DND-41 (cell line): ENCODE measurements at regions not wholly inside any gene's neighbourhood (a gene's known extent, or its start where the extent isn't known, plus 50 kb on each side); places are given as distances from the start of the nearest gene placed in this dataset.

Experiments
- ATAC-seq: fragments of 200-7000 bp; cut with Tn5 transposase; 3 replicates; pipeline ENCODE4 v1.9.1; 2021; ENCODE audit warnings: low read depth; ENCODE audit not compliant: insufficient read depth
- DNase-seq: peaks from one replicate; pipeline ENCODE4 v3.0.0-alpha.2; 2020
- H2AFZ ChIP-seq: 2 replicates; pipeline ENCODE4 v1.6.0; 2012; ENCODE audit warnings: low read depth, low read length
- H3K27ac ChIP-seq: 2 replicates; pipeline ENCODE4 v1.5.1; 2012; ENCODE audit warnings: low read length, inconsistent platforms
- H3K27me3 ChIP-seq: fragments of 200-600 bp; sonication (generic); 2 replicates; pipeline ENCODE4 v1.6.0; 2012; ENCODE audit warnings: low read length, mild to moderate bottlenecking, inconsistent platforms; ENCODE audit not compliant: insufficient read depth, poor library complexity
- H3K36me3 ChIP-seq: 2 replicates; pipeline ENCODE4 v1.5.1; 2012; ENCODE audit warnings: low read length, inconsistent platforms; ENCODE audit not compliant: insufficient read depth
- H3K4me1 ChIP-seq: 2 replicates; pipeline ENCODE4 v1.5.1; 2012; ENCODE audit warnings: mild to moderate bottlenecking, low read length; ENCODE audit not compliant: insufficient read depth
- H3K4me2 ChIP-seq: 2 replicates; pipeline ENCODE4 v1.6.0; 2012; ENCODE audit warnings: mild to moderate bottlenecking, moderate library complexity, low read length, inconsistent platforms; ENCODE audit not compliant: insufficient read depth
- H3K4me3 ChIP-seq, 2 experiments: fragments of 200-600 bp in 1 of 2; shearing (Covaris generic) in 1 of 2; 2 replicates each; pipeline ENCODE4 v1.5.1; 2012 to 2016; ENCODE audit warnings: inconsistent platforms in 2 of 2, low read length in 2 of 2, mild to moderate bottlenecking in 2 of 2, low read depth in 1 of 2, moderate library complexity in 1 of 2
- H3K79me2 ChIP-seq: 2 replicates; pipeline ENCODE4 v1.6.0; 2012; ENCODE audit warnings: low read length, inconsistent platforms; ENCODE audit not compliant: insufficient read depth
- H3K9ac ChIP-seq: 2 replicates; pipeline ENCODE4 v1.6.0; 2012; ENCODE audit warnings: low read depth, mild to moderate bottlenecking, inconsistent platforms, low read length, moderate library complexity
- H3K9me3 ChIP-seq: 2 replicates; pipeline ENCODE4 v1.5.1; 2012; ENCODE audit warnings: low read length, moderate library complexity, mild to moderate bottlenecking, inconsistent platforms; ENCODE audit not compliant: insufficient read depth, severe bottlenecking
- H4K20me1 ChIP-seq: 2 replicates; pipeline ENCODE4 v1.6.0; 2012; ENCODE audit warnings: low read length; ENCODE audit not compliant: insufficient read depth
- CTCF ChIP-seq: IDR thresholded peaks from 2 replicates; pipeline ENCODE4 v1.5.1; 2012; ENCODE audit warnings: borderline replicate concordance, low read length, moderate library complexity, mild to moderate bottlenecking; ENCODE audit not compliant: poor library complexity, severe bottlenecking; ENCODE audit errors: extremely low read depth
- EZH2 ChIP-seq: IDR thresholded peaks from 3 replicates; pipeline ENCODE4 v1.6.1; 2012; ENCODE audit warnings: borderline replicate concordance, low read depth, mild to moderate bottlenecking, moderate library complexity, low read length, inconsistent platforms; ENCODE audit not compliant: severe bottlenecking

DNA sequence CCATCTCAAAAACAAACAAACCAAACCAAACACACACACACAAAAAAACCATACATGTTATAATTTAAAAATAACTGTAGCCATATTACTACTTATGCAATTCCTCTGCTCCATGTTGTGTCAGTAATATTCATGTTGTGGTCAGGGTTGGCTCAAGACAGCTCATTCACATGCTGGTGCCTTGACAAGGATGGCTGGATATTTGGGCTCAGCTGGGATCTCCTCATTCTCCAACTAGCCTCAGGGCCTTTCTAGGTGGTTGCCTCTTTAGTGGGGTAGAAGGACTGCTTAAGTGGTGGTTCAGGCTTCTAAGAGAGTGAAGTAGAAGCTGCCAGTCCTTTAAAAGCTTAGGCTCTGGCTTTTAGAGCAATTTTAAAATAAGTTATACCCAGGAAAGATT lies 189.3 kb downstream of the ADRA2A start:
- no peaks in the 10 kb centered on the region for H3K36me3 ChIP-seq
- no peaks in the 10 kb centered on the region for H3K27me3 ChIP-seq
- H3K79me2 ChIP-seq, result no peaks in the 10 kb centered on the region
- no peaks in the 10 kb centered on the region for H3K4me1 ChIP-seq
- no peak overlapping the region for H3K4me3 ChIP-seq
- TF ChIP-seq CTCF (no peak), EZH2 (no peak)
- no peak overlapping the region for H3K9ac ChIP-seq
- H2AFZ ChIP-seq, result no peak overlapping the region
- H3K4me2 ChIP-seq, result no peak overlapping the region
- ATAC-seq, result no peak
- H3K27ac ChIP-seq, result no peak overlapping the region
- no peaks in the 10 kb centered on the region for H3K9me3 ChIP-seq
- no peaks in the 10 kb centered on the region for H4K20me1 ChIP-seq
- DNase-seq, result no peak

GRCh38 chr10:111267673-111268072 lies 190.8 kb downstream of the ADRA2A start:
- H3K36me3 ChIP-seq, result no peaks in the 10 kb centered on the region
- H4K20me1 ChIP-seq, result no peaks in the 10 kb centered on the region
- no peaks in the 10 kb centered on the region for H3K27me3 ChIP-seq
- no peaks in the 10 kb centered on the region for H3K4me1 ChIP-seq
- H3K27ac ChIP-seq, result no peak overlapping the region
- DNase-seq, result no peak
- no peaks in the 10 kb centered on the region for H3K9me3 ChIP-seq
- no peak for ATAC-seq
- no peak overlapping the region for H3K9ac ChIP-seq
- H3K4me2 ChIP-seq, result no peak overlapping the region
- H2AFZ ChIP-seq, result no peak overlapping the region
- no peak for TF ChIP-seq EZH2
- no peak for TF ChIP-seq CTCF
- H3K79me2 ChIP-seq, result no peaks in the 10 kb centered on the region
- H3K4me3 ChIP-seq, result no peak overlapping the region

GRCh38 chr10:111273235-111273634 lies 196.4 kb downstream of the ADRA2A start:
- H3K9ac ChIP-seq, result no peak overlapping the region
- DNase-seq (no peak), ATAC-seq (no peak)
- no peaks in the 10 kb centered on the region for H3K79me2 ChIP-seq
- no peaks in the 10 kb centered on the region for H3K9me3 ChIP-seq
- TF ChIP-seq CTCF (no peak), EZH2 (no peak)
- no peak overlapping the region for H2AFZ ChIP-seq
- H3K4me3 ChIP-seq, result no peak overlapping the region
- H3K36me3 ChIP-seq, result no peaks in the 10 kb centered on the region
- no peak overlapping the region for H3K27ac ChIP-seq
- no peak overlapping the region for H3K4me2 ChIP-seq
- no peaks in the 10 kb centered on the region for H4K20me1 ChIP-seq
- H3K4me1 ChIP-seq, result no peaks in the 10 kb centered on the region
- H3K27me3 ChIP-seq, result no peaks in the 10 kb centered on the region

DNA sequence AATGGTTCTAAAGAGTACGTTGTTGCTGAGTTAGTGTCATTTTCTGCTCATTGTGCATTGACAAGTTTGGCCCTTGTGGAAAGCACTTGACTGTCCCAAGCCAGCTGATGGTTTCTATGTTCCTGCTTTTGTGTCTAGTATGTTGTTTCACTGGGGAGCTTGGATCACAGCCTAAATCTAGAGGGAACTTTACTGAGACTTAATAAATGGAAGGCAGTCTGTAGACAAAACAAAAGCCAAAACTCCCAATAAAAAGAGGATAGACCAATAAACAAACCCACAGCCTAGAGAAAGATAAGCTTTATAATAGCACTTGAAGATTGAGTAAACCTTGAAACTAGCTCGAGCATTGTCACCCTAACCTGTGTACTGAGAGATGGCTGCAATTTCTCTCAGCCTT lies 196.8 kb downstream of the ADRA2A start:
- no peak overlapping the region for H3K4me2 ChIP-seq

More for the DNA sequence above, 196.8 kb downstream of the ADRA2A start:
- Histone ChIP-seq H3K36me3 (no peaks in the 10 kb centered on the region), H3K9me3 (no peaks in the 10 kb centered on the region), H3K79me2 (no peaks in the 10 kb centered on the region), H3K9ac (no peak overlapping the region), H3K4me1 (no peaks in the 10 kb centered on the region), H3K4me3 (no peak overlapping the region), H4K20me1 (no peaks in the 10 kb centered on the region), H3K27ac (no peak overlapping the region), H2AFZ (no peak overlapping the region), H3K27me3 (no peaks in the 10 kb centered on the region)
- no peak for DNase-seq
- no peak for TF ChIP-seq EZH2
- TF ChIP-seq CTCF, result no peak
- ATAC-seq, result no peak
